ENCODE measurements at regions not wholly inside any gene's neighbourhood (a gene's known extent, or its start where the extent isn't known, plus 50 kb on each side); places are given as distances from the start of the nearest gene placed in this dataset.

GRCh38 chr1:228920831-228921230, 185.6 kb downstream of the RHOU start:
- no peak for DNase-seq (ENCODE audit: low spot score)

DNA sequence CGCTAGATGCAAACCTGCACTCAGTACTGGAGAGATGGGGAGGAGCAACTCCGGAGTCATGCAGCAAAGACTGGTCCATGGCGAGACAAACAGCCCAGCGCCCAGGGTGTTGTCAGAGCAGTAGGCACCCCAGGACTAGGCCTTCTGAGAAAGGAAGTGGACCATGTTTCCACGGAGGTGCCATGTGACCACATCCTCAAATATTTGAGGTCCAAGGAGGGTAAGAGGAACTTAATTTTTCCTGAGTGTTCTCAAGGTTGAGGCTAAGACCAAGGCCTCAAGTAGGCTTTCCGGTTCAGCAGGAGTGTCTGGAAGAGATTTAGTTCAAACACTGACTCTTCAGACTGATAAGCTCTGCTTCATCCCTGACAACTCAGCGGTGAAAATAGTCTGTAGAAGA, 186.2 kb downstream of the RHOU start:
- DNase-seq (ENCODE audit: low spot score), result no peak

GRCh38 chr1:228922722-228923376, 187.6 kb downstream of the RHOU start:
- no peak for DNase-seq (ENCODE audit: low spot score)

- no peak for DNase-seq (ENCODE audit: low spot score)
Observed at GRCh38 chr1:228923973-228924686, 188.9 kb downstream of the RHOU start.

GRCh38 chr1:228925691-228926090, 190.4 kb downstream of the RHOU start:
- no peak for DNase-seq (ENCODE audit: low spot score)

GRCh38 chr1:228927421-228927820, 192.1 kb downstream of the RHOU start:
- DNase-seq (ENCODE audit: low spot score), result no peak

DNA sequence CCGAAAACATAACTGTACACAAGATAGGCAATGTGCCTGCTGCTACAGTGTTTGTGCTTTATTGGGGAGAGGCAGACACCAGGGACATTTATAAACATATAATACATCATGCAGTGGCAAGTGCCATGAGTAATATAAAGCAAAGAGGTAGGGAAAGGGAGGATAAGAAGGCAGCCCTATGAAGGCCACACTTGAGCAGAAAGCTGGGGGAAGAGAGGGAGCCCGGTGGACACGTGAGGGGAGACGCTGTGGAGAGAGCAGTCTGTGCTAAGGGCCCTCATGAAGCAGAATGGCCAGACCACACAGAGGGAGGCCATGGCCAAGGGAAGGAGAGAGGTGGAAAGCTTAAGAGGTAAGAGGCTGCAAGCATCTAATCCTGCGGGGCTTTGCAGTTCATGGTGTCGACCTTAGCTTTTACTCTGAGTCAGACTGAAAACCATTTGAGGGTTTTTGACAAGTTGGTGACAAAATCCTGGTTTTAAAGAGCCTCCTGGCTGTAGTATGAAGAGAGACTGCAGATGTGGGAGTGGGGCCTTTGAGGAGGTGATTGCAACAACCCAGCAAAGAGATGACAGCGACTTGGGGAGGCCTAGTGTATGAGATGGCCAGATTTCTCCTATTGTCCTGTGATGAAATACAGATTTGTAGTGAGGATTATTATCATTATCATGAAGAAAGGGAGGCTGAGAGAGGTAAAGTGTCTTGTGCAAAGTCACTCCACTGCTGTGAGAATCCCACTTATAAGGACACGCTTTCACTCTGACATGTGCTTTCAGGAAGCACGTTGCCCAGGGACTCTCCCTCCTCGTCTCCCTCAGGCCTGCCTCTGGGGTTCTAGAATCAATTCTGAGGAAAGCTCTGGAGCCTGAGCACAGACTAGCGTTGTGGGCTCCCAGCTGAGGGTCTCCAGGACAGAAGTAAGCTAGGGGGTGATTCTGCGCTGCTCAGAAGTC, 192.9 kb downstream of the RHOU start:
- no peak for DNase-seq (ENCODE audit: low spot score)

GRCh38 chr1:228929476-228930027, 194.3 kb downstream of the RHOU start:
- no peak for DNase-seq (ENCODE audit: low spot score)

- DNase-seq (ENCODE audit: low spot score), result no peak
Observed at GRCh38 chr1:228930479-228930957, 195.2 kb downstream of the RHOU start.

GRCh38 chr1:228933753-228934152, 198.5 kb downstream of the RHOU start:
- DNase-seq (ENCODE audit: low spot score), result no peak

- no peak for DNase-seq (ENCODE audit: low spot score)
Observed at GRCh38 chr1:228935198-228935663, 200.0 kb downstream of the RHOU start.

DNA sequence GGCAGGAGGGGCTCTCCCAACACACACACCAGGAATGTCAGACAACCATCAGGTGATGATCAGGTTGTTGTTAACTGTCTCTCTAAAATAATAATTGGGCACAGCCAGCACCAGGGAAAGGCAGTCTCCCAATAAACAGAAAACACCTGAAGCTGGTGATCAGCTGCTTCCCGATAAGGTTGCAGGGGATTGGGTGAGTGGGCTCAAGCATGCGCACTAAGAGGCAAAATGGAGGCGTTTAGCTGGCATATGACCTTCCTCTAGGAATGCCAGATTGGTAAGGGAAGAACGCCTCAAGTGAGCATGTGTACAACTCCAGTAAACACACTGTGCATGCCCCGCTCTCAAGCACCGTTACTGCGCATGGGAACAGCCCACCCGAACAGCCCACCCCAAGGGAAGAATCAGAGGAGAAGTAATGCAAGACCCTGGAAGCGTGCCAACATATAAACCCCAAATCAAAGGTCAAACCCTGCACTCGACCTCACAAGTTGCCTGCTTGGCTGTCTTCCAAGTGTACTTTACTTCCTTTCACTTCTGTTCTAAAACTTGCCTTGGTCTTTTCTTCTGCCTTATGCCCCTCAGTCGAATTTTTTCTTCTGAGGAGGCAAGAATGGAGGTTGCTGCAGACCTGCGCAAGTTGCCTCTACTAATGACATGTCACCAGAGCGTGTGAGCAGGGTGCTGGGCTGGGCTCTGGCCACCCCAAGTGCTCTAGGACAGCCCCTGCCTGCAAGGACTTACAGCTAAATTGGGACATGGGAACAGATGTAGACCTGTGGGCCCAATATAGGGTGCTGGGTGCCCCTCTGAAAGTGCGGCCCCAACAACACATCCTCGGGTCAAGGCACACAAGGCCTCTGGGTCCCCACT, 200.8 kb downstream of the RHOU start:
- no peak for DNase-seq (ENCODE audit: low spot score)

GRCh38 chr1:228936881-228937280, 201.6 kb downstream of the RHOU start:
- no peak for DNase-seq (ENCODE audit: low spot score)

DNA sequence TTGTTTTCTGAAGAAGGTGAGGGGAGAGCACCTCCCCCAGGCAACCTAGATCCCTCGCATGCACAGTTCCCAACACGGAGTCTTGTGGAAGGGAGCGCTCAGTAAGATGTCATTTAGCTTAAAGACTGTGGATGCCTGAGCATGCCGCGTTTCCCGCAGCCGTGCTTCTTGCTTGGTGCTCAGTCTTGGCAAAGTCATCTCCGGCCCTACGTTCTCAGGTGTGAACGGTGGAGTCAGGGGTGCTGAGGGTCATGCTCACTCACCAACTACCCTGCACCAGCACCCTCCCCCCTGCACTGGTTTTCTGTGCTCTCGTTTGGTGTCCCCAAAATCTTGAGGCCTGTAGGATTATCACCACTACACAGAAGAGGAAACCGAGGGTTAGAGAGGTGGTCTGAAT, 202.1 kb downstream of the RHOU start:
- no peak for DNase-seq (ENCODE audit: low spot score)

DNA sequence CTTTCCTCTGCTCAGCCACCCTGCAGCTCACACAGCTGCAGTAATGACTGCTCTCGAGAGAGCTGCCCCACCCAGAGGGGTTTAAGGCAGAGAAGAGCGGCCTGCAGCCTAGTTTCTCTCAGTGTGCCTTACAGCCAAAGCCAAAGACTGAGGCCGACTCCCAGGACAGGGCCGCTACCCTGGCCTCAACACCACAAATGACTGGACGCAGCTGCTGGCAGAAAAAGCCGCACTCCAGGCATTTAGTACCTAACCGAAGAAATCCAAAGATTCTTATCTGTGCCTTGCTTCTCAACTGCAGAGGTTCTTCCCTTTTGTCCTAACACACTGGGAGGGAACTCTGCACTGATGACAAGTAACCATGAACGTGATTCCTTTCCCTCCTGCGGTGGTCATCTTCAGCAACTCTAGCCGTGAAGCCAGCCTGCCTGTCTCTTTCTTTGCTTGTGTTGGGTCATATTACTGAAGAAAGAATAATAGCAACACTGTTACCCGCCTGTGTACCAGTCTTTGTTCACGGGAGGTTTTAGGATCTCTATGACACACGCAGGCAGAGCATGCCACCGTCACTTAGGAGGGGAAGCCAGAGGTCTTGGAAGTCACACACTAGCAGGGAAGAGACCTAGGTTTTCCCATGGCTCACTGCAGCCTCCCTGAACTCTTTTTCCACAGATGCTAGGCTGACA, 202.7 kb downstream of the RHOU start:
- DNase-seq (ENCODE audit: low spot score), result no peak

GRCh38 chr1:228938537-228938901, 203.2 kb downstream of the RHOU start:
- DNase-seq (ENCODE audit: low spot score), result no peak

GRCh38 chr1:228939001-228939691, 203.9 kb downstream of the RHOU start:
- DNase-seq (ENCODE audit: low spot score), result no peak

DNA sequence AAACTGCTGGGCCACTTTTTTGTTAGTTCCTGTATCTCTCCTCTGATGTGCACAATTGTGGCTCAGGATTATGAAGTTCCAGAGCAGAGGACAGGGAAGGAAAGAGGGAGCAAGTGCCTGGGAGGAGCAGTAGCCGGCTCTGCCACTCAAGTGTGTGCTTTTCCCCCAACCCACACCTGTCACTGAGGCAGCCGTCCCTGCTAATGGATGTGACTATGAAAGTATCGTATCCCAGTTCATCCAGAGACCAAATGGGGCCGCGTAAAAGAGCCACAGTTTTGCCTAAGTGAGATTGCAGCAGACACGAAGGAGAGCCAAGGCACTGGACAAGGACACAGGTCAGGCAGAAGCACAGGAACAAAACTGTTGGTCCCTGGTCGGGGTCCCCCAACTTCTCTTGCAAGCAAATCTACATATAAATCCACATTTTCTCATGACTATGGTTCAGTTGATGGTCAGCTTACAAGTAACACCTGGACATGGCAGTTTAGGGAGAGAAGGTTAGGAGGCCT, 204.7 kb downstream of the RHOU start:
- DNase-seq (ENCODE audit: low spot score), result no peak

- DNase-seq (ENCODE audit: low spot score), result no peak
Observed at GRCh38 chr1:228940526-228940925, 205.2 kb downstream of the RHOU start.

GRCh38 chr1:228940926-228941325, 205.6 kb downstream of the RHOU start:
- no peak for DNase-seq (ENCODE audit: low spot score)
